Fibroblast of villous mesenchyme (primary cell): ENCODE measurements at regions not wholly inside any gene's neighbourhood (a gene's known extent, or its start where the extent isn't known, plus 50 kb on each side); places are given as distances from the start of the nearest gene placed in this dataset.

Experiments
- DNase-seq: peaks from one replicate; pipeline ENCODE4 v3.0.0-alpha.2; 2010; ENCODE audit warnings: low read depth
- H3K4me3 ChIP-seq: 2 replicates; pipeline ENCODE4 v1.5.1; 2011; ENCODE audit warnings: low read depth, mild to moderate bottlenecking, low read length
- CTCF ChIP-seq: IDR thresholded peaks from 2 replicates; pipeline ENCODE4 v1.5.1; 2012; ENCODE audit warnings: low read depth, mild to moderate bottlenecking, low read length; ENCODE audit not compliant: insufficient read depth

- H3K4me3 ChIP-seq: no peak overlapping the region
- TF ChIP-seq CTCF: no peak
- DNase-seq: no peak
These were observed 105.8 kb upstream of the RIPOR2 start for GRCh38 chr6:25041485-25042035.

- no peak for DNase-seq
- no peak for TF ChIP-seq CTCF
- H3K4me3 ChIP-seq: no peak overlapping the region
These were observed 106.3 kb upstream of the RIPOR2 start for GRCh38 chr6:25042036-25042521.

DNA sequence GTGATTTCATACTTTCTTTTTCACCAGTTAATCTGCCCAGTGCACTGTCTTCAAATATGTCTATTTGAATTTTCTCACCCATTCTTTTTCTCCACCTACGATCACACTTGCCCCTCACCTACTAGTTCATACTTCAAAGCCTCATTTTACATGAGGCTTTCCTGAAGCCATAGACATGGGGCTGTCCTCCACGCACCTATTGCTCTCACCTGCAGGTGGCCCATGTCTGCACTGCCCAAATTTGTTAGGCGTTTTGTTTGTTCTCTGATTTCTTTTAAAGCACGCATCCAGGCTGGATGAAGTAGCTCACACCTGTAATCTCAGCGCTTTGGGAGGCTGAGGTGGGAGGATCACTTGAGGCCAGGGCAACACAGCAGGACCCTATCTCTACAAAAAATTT is 106.8 kb upstream of the RIPOR2 start:
- no peak for DNase-seq
- H3K4me3 ChIP-seq: no peak overlapping the region
- no peak for TF ChIP-seq CTCF

DNA sequence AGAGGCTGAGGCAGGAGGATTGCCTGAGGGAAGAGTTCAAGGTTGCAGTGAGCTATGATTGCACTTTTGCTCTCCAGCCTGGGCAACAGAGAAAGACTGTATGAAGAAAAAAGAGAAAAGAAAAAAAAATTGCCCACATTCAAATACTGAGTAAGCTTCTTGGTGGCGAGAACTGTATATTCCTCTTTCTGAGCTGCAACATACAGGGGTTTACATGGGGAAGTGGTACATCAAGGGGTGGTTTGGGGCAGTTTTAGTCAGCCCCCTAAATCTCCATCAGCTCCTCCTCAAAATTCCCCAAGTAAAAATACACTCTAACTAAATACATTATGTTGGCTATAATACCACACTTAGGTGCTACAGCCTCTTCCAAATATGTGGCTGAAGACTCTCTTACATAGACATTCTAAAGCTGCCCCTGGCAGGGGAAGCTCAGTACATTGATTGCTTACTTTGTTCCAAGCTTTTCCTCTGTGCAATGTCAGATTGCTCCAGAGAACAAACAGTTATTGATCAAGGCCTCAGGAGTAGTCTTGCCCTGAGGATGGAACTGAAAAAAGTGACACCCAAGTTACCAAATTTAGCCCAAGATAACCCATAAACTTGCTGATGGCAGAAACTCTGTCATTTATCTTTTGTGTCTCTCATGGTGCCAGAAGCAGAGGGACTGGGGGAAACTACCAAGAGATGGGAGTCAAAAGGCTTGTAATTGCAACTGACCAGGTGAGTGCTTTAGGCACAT is 107.4 kb upstream of the RIPOR2 start:
- TF ChIP-seq CTCF: no peak
- no peak overlapping the region for H3K4me3 ChIP-seq
- no peak for DNase-seq

DNA sequence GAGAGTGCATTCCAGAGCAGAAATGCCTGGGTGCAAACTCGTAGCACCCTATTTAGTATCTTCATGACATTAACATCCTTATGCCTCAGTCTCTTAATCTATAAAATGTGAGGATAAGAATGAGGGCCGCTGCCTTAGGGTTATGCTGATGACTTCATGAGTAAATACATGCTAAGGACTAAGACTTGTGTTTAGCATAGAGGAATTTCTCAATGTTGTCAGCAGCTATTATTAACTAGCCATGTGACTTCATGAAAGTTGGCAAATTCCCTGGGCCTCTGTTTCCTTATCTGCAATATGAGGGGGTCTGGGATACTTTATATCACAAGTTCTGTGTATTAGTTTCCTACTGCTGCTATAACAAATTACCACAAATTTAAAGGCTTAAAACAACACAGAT is 108.1 kb upstream of the RIPOR2 start:
- no peak for TF ChIP-seq CTCF
- H3K4me3 ChIP-seq: no peak overlapping the region
- DNase-seq: no peak

DNA sequence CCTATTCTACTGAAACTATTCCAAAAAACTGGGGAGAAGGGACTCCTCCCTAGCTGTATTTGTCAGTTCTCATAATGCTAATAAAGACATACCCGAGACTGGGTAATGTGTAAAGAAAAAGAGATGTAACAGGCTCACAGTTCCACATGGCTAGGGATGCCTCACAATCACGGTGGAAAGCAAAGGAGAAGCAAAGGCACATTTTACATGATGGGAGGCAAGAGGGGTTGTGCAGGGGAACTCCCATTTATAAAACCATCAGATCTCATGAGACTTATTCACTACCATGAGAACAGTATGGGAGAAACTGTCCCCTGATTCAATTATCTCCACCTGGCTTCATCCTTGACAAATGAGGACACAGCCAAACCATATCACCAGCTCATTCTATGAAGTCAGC is 111.2 kb upstream of the RIPOR2 start:
- no peak for TF ChIP-seq CTCF
- no peak for DNase-seq

More for the DNA sequence above, 111.2 kb upstream of the RIPOR2 start:
- H3K4me3 ChIP-seq: no peak overlapping the region
